ENCODE measurements at regions not wholly inside any gene's neighbourhood (a gene's known extent, or its start where the extent isn't known, plus 50 kb on each side); places are given as distances from the start of the nearest gene placed in this dataset.

- Mint-ChIP-seq H3K4me1 (ENCODE audit: low read depth) (no peaks in the 10 kb centered on the region), H3K36me3 (ENCODE audit: low read depth) (no peaks in the 10 kb centered on the region), H3K27me3 (ENCODE audit: insufficient read depth) (peaks cover 4% of the 10 kb centered on the region), H3K4me3 (no peak overlapping the region), H3K9me3 (no peaks in the 10 kb centered on the region), H3K27ac (no peak overlapping the region)
- intact Hi-C loops (cut with micrococcal nuclease), result no loop called here
- no peak for DNase-seq (ENCODE audit: low spot score)
These were observed 78.1 kb upstream of the PITX1 start for GRCh38 chr5:135112008-135112725.

- Mint-ChIP-seq H3K27me3 (ENCODE audit: insufficient read depth) (peaks cover 4% of the 10 kb centered on the region), H3K4me1 (ENCODE audit: low read depth) (no peaks in the 10 kb centered on the region), H3K27ac (no peak overlapping the region), H3K36me3 (ENCODE audit: low read depth) (no peaks in the 10 kb centered on the region), H3K9me3 (no peaks in the 10 kb centered on the region), H3K4me3 (no peak overlapping the region)
- DNase-seq (ENCODE audit: low spot score), result no peak
- intact Hi-C loops (cut with micrococcal nuclease), result no loop called here
These were observed 77.0 kb upstream of the PITX1 start for GRCh38 chr5:135110785-135111596.

- intact Hi-C loops (cut with micrococcal nuclease), result no loop called here
- H3K4me3 Mint-ChIP-seq, result no peak overlapping the region
- H3K36me3 Mint-ChIP-seq (ENCODE audit: low read depth), result no peaks in the 10 kb centered on the region
- DNase-seq (ENCODE audit: low spot score), result no peak
- H3K4me1 Mint-ChIP-seq (ENCODE audit: low read depth), result no peaks in the 10 kb centered on the region
- no peaks in the 10 kb centered on the region for H3K9me3 Mint-ChIP-seq
- H3K27ac Mint-ChIP-seq, result no peak overlapping the region
- H3K27me3 Mint-ChIP-seq (ENCODE audit: insufficient read depth), result peaks cover 8% of the 10 kb centered on the region
These were observed 75.0 kb upstream of the PITX1 start for GRCh38 chr5:135108992-135109391.

GRCh38 chr5:135108569-135108968 is 74.5 kb upstream of the PITX1 start:
- Mint-ChIP-seq H3K4me1 (ENCODE audit: low read depth) (no peaks in the 10 kb centered on the region), H3K27me3 (ENCODE audit: insufficient read depth) (peaks cover 8% of the 10 kb centered on the region), H3K27ac (no peak overlapping the region), H3K9me3 (no peaks in the 10 kb centered on the region), H3K36me3 (ENCODE audit: low read depth) (no peaks in the 10 kb centered on the region), H3K4me3 (no peak overlapping the region)
- no peak for DNase-seq (ENCODE audit: low spot score)
- intact Hi-C loops (cut with micrococcal nuclease), result no loop called here

- Mint-ChIP-seq H3K27me3 (ENCODE audit: insufficient read depth) (peaks cover 8% of the 10 kb centered on the region), H3K27ac (no peak overlapping the region), H3K36me3 (ENCODE audit: low read depth) (no peaks in the 10 kb centered on the region), H3K4me3 (no peak overlapping the region), H3K9me3 (no peaks in the 10 kb centered on the region), H3K4me1 (ENCODE audit: low read depth) (no peaks in the 10 kb centered on the region)
- no peak for DNase-seq (ENCODE audit: low spot score)
- intact Hi-C loops (cut with micrococcal nuclease), result no loop called here
These were observed 74.0 kb upstream of the PITX1 start for GRCh38 chr5:135107986-135108385.

GRCh38 chr5:135106610-135107471 is 72.8 kb upstream of the PITX1 start:
- intact Hi-C loops (cut with micrococcal nuclease), result no loop called here
- peaks cover 8% of the 10 kb centered on the region for H3K27me3 Mint-ChIP-seq (ENCODE audit: insufficient read depth)
- no peaks in the 10 kb centered on the region for H3K9me3 Mint-ChIP-seq
- no peak overlapping the region for H3K27ac Mint-ChIP-seq
- H3K4me1 Mint-ChIP-seq (ENCODE audit: low read depth), result no peaks in the 10 kb centered on the region
- no peaks in the 10 kb centered on the region for H3K36me3 Mint-ChIP-seq (ENCODE audit: low read depth)
- DNase-seq (ENCODE audit: low spot score), result no peak
- no peak overlapping the region for H3K4me3 Mint-ChIP-seq

GRCh38 chr5:135106136-135106535 is 72.1 kb upstream of the PITX1 start:
- Mint-ChIP-seq H3K4me1 (ENCODE audit: low read depth) (no peaks in the 10 kb centered on the region), H3K9me3 (no peaks in the 10 kb centered on the region), H3K36me3 (ENCODE audit: low read depth) (no peaks in the 10 kb centered on the region), H3K27me3 (ENCODE audit: insufficient read depth) (peaks cover 8% of the 10 kb centered on the region), H3K27ac (no peak overlapping the region), H3K4me3 (no peak overlapping the region)
- intact Hi-C loops (cut with micrococcal nuclease), result no loop called here
- no peak for DNase-seq (ENCODE audit: low spot score)

GRCh38 chr5:135105105-135105484 is 71.1 kb upstream of the PITX1 start:
- no peaks in the 10 kb centered on the region for H3K36me3 Mint-ChIP-seq (ENCODE audit: low read depth)
- no peaks in the 10 kb centered on the region for H3K9me3 Mint-ChIP-seq
- DNase-seq (ENCODE audit: low spot score), result no peak
- no peak overlapping the region for H3K27ac Mint-ChIP-seq
- H3K4me3 Mint-ChIP-seq, result no peak overlapping the region
- intact Hi-C loops (cut with micrococcal nuclease), result no loop called here
- H3K27me3 Mint-ChIP-seq (ENCODE audit: insufficient read depth), result peaks cover 8% of the 10 kb centered on the region
- H3K4me1 Mint-ChIP-seq (ENCODE audit: low read depth), result no peaks in the 10 kb centered on the region

GRCh38 chr5:135103575-135103853 is 69.5 kb upstream of the PITX1 start:
- intact Hi-C loops (cut with micrococcal nuclease), result no loop called here
- no peak for DNase-seq (ENCODE audit: low spot score)
- Mint-ChIP-seq H3K27ac (no peak overlapping the region), H3K36me3 (ENCODE audit: low read depth) (no peaks in the 10 kb centered on the region), H3K4me3 (no peak overlapping the region), H3K9me3 (no peaks in the 10 kb centered on the region), H3K27me3 (ENCODE audit: insufficient read depth) (peaks cover 8% of the 10 kb centered on the region), H3K4me1 (ENCODE audit: low read depth) (no peaks in the 10 kb centered on the region)

GRCh38 chr5:135102716-135103574 is 68.9 kb upstream of the PITX1 start:
- no peak overlapping the region for H3K4me3 Mint-ChIP-seq
- H3K36me3 Mint-ChIP-seq (ENCODE audit: low read depth), result no peaks in the 10 kb centered on the region
- no peak for DNase-seq (ENCODE audit: low spot score)
- no peak overlapping the region for H3K27ac Mint-ChIP-seq
- peaks cover 7% of the 10 kb centered on the region for H3K27me3 Mint-ChIP-seq (ENCODE audit: insufficient read depth)
- intact Hi-C loops (cut with micrococcal nuclease), result no loop called here
- no peaks in the 10 kb centered on the region for H3K9me3 Mint-ChIP-seq
- no peaks in the 10 kb centered on the region for H3K4me1 Mint-ChIP-seq (ENCODE audit: low read depth)

- Mint-ChIP-seq H3K9me3 (no peaks in the 10 kb centered on the region), H3K36me3 (ENCODE audit: low read depth) (no peaks in the 10 kb centered on the region), H3K27me3 (ENCODE audit: insufficient read depth) (peaks cover 9% of the 10 kb centered on the region), H3K27ac (no peak overlapping the region), H3K4me3 (no peak overlapping the region), H3K4me1 (ENCODE audit: low read depth) (no peaks in the 10 kb centered on the region)
- DNase-seq (ENCODE audit: low spot score), result no peak
- intact Hi-C loops (cut with micrococcal nuclease), result no loop called here
These were observed 66.4 kb upstream of the PITX1 start for GRCh38 chr5:135100431-135100830.

- intact Hi-C loops (cut with micrococcal nuclease), result no loop called here
- Mint-ChIP-seq H3K27me3 (ENCODE audit: insufficient read depth) (peaks cover 11% of the 10 kb centered on the region), H3K9me3 (no peaks in the 10 kb centered on the region), H3K27ac (no peak overlapping the region), H3K4me1 (ENCODE audit: low read depth) (no peaks in the 10 kb centered on the region), H3K4me3 (no peak overlapping the region), H3K36me3 (ENCODE audit: low read depth) (no peaks in the 10 kb centered on the region)
- no peak for DNase-seq (ENCODE audit: low spot score)
These were observed 66.0 kb upstream of the PITX1 start for GRCh38 chr5:135100011-135100410.
